H1 (cell line): ENCODE measurements at regions not wholly inside any gene's neighbourhood (a gene's known extent, or its start where the extent isn't known, plus 50 kb on each side); places are given as distances from the start of the nearest gene placed in this dataset.

ENCODE experiments used
- BACH1 ChIP-seq: IDR thresholded peaks from 2 replicates; pipeline ENCODE4 v1.6.1; 2012; ENCODE audit warnings: low read length, improper control_type of control experiment
- SP2 ChIP-seq: IDR thresholded peaks from 2 replicates; pipeline ENCODE4 v1.6.1; 2012; ENCODE audit warnings: mild to moderate bottlenecking, low read length, inconsistent platforms

- no peak for TF ChIP-seq SP2
- no peak for TF ChIP-seq BACH1
These were observed 132.9 kb downstream of the TPRA1 start (continued) for GRCh38 chr3:127457546-127458145.
